Cardiac muscle cell (in vitro differentiated cells and primary cell): ENCODE measurements at regions not wholly inside any gene's neighbourhood (a gene's known extent, or its start where the extent isn't known, plus 50 kb on each side); places are given as distances from the start of the nearest gene placed in this dataset.

ENCODE experiments used
- DNase-seq, 2 donors: peaks; one replicate each; pipeline versions ENCODE4 v3.0.0 to v3.0.0-alpha.2; 2010 to 2017; ENCODE audit warnings: low read depth in 1 of 2, low spot score in 1 of 2
- H3K27ac ChIP-seq: fragments of 200-600 bp; sonication (generic); 2 replicates; pipeline ENCODE4 v1.5.1; 2016
- H3K27me3 ChIP-seq: fragments of 200-600 bp; sonication (generic); 2 replicates; pipeline ENCODE4 v1.6.0; 2016; ENCODE audit warnings: control low read depth
- H3K36me3 ChIP-seq: fragments of 200-600 bp; sonication (generic); 2 replicates; pipeline ENCODE4 v1.5.1; 2016; ENCODE audit warnings: control low read depth
- H3K4me1 ChIP-seq: fragments of 200-600 bp; sonication (generic); 2 replicates; pipeline ENCODE4 v1.8.1; 2017; ENCODE audit warnings: low read depth, mild to moderate bottlenecking, mixed run types
- H3K4me3 ChIP-seq: fragments of 200-600 bp; sonication (generic); 2 replicates; pipeline ENCODE4 v1.5.1; 2016; ENCODE audit warnings: mild to moderate bottlenecking
- H3K9me3 ChIP-seq: fragments of 200-600 bp; sonication (generic); 2 replicates; pipeline ENCODE4 v1.5.1; 2017; ENCODE audit warnings: low read depth, mild to moderate bottlenecking, control low read depth
- TF ChIP-seq, protein P1 (sequence below): IDR thresholded peaks from 2 replicates; pipeline ENCODE4 v1.5.1; 2012; ENCODE audit warnings: low read depth, mild to moderate bottlenecking, low read length

DNA sequence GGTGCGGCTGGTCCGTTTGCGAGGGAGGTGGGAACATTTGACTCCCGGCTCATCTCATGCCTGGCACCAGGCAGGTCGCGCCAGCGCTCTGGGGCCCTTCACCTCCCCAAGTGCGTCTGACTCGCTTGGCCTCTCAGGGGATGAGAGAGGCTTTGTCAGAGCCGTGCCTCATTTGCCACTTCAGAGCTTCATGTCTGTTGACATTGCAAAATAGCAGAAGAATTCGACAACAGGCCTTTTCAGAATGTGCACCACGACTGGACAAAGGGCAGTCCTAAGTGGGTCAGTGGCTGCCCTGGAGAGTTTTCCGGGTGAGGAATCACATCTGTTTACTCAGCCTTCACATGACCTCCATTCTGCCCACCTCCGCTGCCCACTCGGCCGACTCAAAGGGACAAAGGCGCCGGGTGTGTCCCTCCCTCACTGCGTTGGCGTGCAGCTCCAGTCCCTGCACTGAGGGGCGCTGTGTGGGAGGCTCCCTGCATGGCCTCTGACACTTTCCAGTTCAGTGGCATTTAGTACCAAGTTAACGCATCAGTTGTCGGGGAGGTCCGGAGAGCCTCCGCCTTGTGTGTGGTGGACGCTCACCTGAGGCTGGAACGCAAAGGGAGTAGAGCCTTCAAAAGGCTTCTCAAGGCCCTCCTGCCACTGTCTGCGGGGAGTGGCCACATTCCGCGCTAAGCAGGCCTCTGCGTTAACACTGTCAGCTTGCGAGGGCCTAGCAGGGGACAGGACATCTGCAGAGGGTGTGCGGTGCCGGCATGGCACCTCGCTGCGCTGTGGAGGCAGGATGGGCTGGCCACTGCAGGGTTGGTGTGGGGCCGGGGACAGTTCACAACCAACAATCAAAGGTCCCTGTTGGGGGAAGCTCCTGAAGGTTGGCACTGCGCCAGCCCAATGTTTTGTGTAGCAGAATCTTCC, 171.5 kb downstream of the NXNL2 start:
- no peak overlapping the region for H3K27ac ChIP-seq
- TF ChIP-seq, protein P1, sequence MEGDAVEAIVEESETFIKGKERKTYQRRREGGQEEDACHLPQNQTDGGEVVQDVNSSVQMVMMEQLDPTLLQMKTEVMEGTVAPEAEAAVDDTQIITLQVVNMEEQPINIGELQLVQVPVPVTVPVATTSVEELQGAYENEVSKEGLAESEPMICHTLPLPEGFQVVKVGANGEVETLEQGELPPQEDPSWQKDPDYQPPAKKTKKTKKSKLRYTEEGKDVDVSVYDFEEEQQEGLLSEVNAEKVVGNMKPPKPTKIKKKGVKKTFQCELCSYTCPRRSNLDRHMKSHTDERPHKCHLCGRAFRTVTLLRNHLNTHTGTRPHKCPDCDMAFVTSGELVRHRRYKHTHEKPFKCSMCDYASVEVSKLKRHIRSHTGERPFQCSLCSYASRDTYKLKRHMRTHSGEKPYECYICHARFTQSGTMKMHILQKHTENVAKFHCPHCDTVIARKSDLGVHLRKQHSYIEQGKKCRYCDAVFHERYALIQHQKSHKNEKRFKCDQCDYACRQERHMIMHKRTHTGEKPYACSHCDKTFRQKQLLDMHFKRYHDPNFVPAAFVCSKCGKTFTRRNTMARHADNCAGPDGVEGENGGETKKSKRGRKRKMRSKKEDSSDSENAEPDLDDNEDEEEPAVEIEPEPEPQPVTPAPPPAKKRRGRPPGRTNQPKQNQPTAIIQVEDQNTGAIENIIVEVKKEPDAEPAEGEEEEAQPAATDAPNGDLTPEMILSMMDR: no peak
- H3K9me3 ChIP-seq: no peaks in the 10 kb centered on the region
- H3K4me3 ChIP-seq: no peak overlapping the region
- H3K27me3 ChIP-seq: no peaks in the 10 kb centered on the region
- no peak for DNase-seq
- H3K36me3 ChIP-seq: no peaks in the 10 kb centered on the region
- no peaks in the 10 kb centered on the region for H3K4me1 ChIP-seq

DNA sequence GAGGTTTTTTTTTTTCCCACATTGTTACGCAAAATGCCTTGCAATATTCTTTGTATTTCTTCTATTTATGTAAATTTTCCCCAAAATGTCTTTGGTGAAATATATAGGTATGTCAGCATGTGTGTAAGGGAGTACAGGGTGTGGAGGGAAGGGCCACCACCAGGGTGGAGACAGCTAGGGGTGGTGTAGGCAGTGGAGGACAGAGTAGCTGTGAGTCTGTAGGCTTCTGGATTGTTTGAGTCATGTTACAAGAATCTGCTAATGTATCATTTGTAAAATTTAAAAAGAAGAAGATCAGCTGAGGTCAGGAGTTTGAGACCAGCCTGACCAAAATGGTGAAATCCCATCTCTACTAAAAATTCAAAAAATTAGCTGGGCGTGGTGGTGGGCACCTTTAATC, 175.5 kb downstream of the NXNL2 start:
- no peaks in the 10 kb centered on the region for H3K27me3 ChIP-seq
- H3K4me1 ChIP-seq: no peaks in the 10 kb centered on the region
- no peak for DNase-seq
- H3K9me3 ChIP-seq: no peaks in the 10 kb centered on the region
- H3K36me3 ChIP-seq: no peaks in the 10 kb centered on the region
- H3K4me3 ChIP-seq: no peak overlapping the region
- H3K27ac ChIP-seq: no peak overlapping the region
- TF ChIP-seq, protein P1: no peak

DNA sequence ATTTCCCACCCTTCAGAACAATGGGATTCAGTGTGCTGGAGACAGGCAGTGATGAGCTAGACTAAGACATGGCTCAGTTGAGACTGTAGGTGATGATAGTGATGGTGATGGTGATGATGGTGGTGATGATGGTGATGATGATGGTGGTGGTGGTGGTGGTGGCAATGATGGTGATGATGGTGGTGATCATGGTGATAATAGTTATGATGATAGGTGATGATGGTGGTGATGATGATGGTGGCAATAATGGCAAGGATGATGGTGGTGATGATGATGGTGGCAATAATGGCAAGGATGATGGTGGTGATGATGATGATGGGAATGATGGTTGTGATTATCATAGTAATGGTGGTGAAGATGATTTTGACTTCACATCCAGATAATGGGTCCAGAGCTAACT, 176.7 kb downstream of the NXNL2 start:
- Histone ChIP-seq H3K36me3 (no peaks in the 10 kb centered on the region), H3K4me1 (no peaks in the 10 kb centered on the region), H3K27ac (no peak overlapping the region), H3K27me3 (no peaks in the 10 kb centered on the region), H3K9me3 (no peaks in the 10 kb centered on the region), H3K4me3 (no peak overlapping the region)
- no peak for DNase-seq
- TF ChIP-seq, protein P1: no peak

DNA sequence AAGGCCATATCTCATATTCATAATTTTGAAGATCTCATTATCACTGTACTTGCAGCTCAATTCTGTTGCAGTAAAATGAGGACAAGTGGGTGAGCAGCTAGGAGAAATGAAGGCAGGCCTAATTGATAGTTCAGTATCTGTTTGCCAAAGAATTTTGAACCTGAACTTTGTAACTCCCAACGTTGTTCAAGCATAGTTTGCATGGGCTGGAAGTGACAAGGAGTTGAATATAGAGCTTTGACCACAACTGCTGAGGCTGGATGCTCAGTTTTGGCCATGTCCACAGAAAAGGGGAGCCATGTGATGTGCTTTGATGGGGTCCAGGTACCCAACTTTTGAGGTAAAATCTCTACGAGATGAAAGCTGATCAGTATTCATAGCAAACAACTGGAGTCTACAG, 177.5 kb downstream of the NXNL2 start:
- no peak for DNase-seq
- Histone ChIP-seq H3K4me3 (no peak overlapping the region), H3K27me3 (no peaks in the 10 kb centered on the region), H3K9me3 (no peaks in the 10 kb centered on the region), H3K27ac (no peak overlapping the region), H3K36me3 (no peaks in the 10 kb centered on the region), H3K4me1 (no peaks in the 10 kb centered on the region)
- TF ChIP-seq, protein P1: no peak

DNA sequence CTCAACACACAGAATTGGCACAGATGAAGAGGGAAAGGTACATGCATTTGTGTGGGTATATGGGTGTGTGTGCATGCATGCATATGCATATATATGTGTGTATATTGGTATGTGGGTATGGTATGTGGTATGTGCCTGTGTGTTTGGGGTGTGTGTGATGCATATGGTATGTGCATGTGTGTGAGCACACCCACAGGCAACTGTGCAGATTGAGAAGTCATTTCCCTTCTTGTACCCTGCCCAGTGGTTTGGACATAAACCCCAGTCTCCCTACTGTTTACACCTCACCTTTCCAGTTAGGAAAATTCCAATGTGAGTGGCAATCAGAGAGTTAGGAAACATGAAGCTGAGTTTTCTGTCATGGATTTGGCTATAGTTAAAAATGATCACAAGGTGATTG, 178.0 kb downstream of the NXNL2 start:
- H3K9me3 ChIP-seq: no peaks in the 10 kb centered on the region
- no peak for DNase-seq
- H3K4me3 ChIP-seq: no peak overlapping the region
- TF ChIP-seq, protein P1: no peak
- H3K27ac ChIP-seq: no peak overlapping the region
- no peaks in the 10 kb centered on the region for H3K4me1 ChIP-seq
- no peaks in the 10 kb centered on the region for H3K27me3 ChIP-seq
- H3K36me3 ChIP-seq: no peaks in the 10 kb centered on the region
